Upper lobe of left lung (tissue), 6 donors: ENCODE measurements at regions not wholly inside any gene's neighbourhood (a gene's known extent, or its start where the extent isn't known, plus 50 kb on each side); places are given as distances from the start of the nearest gene placed in this dataset.

Source experiments
- ATAC-seq, 2 donors: fragments of 200-7000 bp; cut with Tn5 transposase; one replicate each; pipeline ENCODE4 v1.9.1; 2022; ENCODE audit warnings: mild to moderate bottlenecking in 2 of 2, moderate library complexity in 2 of 2; ENCODE audit not compliant: low FRiP score in 2 of 2
- DNase-seq, 2 donors: peaks; one replicate each; pipeline ENCODE4 v3.0.0-alpha.2; 2019 to 2020
- H3K27ac ChIP-seq, 4 donors: fragments of 200-600 bp; sonication (generic); one replicate each; pipeline ENCODE4 v1.5.1; 2016 to 2019
- H3K27me3 ChIP-seq, 4 donors: fragments of 200-600 bp; sonication (generic); one replicate each; pipeline ENCODE4 v1.5.1; 2017 to 2019
- H3K36me3 ChIP-seq, 4 donors: fragments of 200-600 bp; sonication (generic); one replicate each; pipeline ENCODE4 v1.5.1; 2016 to 2019
- H3K4me1 ChIP-seq, 4 donors: fragments of 200-600 bp; sonication (generic); one replicate each; pipeline ENCODE4 v1.5.1; 2018 to 2019
- H3K4me3 ChIP-seq, 4 donors: fragments of 200-600 bp; sonication (generic); one replicate each; pipeline ENCODE4 v1.5.1; 2017 to 2019; ENCODE audit warnings: mild to moderate bottlenecking in 2 of 4, moderate library complexity in 1 of 4
- H3K9me3 ChIP-seq, 4 donors: fragments of 200-600 bp; sonication (generic); one replicate each; pipeline ENCODE4 v1.5.1; 2018 to 2019
- EP300 ChIP-seq, 4 donors: sonication (generic); formaldehyde crosslinking; IDR thresholded peaks; one replicate each; pipeline ENCODE4 v1.5.1; 2017; ENCODE audit warnings: antibody characterized with exemption in 4 of 4, control low read depth in 2 of 4
- POLR2A ChIP-seq, 4 donors: fragments of 450-650 bp; IDR thresholded peaks; one replicate each; pipeline ENCODE4 v1.5.1; 2016 to 2017; ENCODE audit warnings: antibody characterized with exemption in 4 of 4, mild to moderate bottlenecking in 2 of 4
- POLR2AphosphoS5 ChIP-seq, 2 donors: sonication (generic); formaldehyde crosslinking; IDR thresholded peaks; one replicate each; pipeline ENCODE4 v1.5.1; 2017; ENCODE audit warnings: antibody characterized with exemption in 2 of 2
- WGBS, 2 donors: methylation state at CpG; one replicate each; pipeline ENCODE4 v1.1.5; 2017 to 2018; 5-methylcytosine and 5-hydroxymethylcytosine counted together
- TF ChIP-seq, protein P1 (sequence below), 6 experiments: fragments of 450-650 bp in 4 of 6; fragments of 200-600 bp in 2 of 6; sonication (generic) in 2 of 6; IDR thresholded peaks; one replicate each; pipeline ENCODE4 v1.5.1; 2016 to 2019; ENCODE audit warnings: antibody characterized with exemption in 6 of 6
- donor health status: DM: no; HTN: no; CAD: no; lungs with moderate emphysema.
- donor health status: DM: no; HTN: yes; CAD: no; lungs with severe emphysema.

DNA sequence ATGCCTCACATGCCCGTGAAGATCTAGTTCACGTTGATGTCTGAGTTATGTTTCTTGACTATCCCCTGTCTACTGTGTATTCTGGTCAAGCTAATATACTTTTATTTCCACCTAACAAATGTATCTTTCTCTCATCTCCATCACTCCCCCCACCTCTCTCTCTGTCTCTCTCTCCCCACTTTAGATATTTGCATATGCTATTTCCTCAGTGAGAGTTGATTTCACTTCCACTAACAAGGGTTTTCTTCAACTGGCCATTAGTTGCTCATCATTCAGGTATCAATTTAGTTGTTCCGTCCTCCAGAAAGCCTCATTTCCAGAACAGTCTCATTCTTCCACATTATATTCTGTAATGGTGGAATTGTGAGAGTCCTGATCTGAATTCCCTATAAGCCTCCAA, 1777.8 kb upstream of the TENM3 start:
- no peak for TF ChIP-seq EP300 (IDR thresholded peaks at IDR 0.05)
- no peak for TF ChIP-seq POLR2AphosphoS5 (IDR thresholded peaks at IDR 0.05)
- TF ChIP-seq, protein P1, sequence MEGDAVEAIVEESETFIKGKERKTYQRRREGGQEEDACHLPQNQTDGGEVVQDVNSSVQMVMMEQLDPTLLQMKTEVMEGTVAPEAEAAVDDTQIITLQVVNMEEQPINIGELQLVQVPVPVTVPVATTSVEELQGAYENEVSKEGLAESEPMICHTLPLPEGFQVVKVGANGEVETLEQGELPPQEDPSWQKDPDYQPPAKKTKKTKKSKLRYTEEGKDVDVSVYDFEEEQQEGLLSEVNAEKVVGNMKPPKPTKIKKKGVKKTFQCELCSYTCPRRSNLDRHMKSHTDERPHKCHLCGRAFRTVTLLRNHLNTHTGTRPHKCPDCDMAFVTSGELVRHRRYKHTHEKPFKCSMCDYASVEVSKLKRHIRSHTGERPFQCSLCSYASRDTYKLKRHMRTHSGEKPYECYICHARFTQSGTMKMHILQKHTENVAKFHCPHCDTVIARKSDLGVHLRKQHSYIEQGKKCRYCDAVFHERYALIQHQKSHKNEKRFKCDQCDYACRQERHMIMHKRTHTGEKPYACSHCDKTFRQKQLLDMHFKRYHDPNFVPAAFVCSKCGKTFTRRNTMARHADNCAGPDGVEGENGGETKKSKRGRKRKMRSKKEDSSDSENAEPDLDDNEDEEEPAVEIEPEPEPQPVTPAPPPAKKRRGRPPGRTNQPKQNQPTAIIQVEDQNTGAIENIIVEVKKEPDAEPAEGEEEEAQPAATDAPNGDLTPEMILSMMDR (IDR thresholded peaks at IDR 0.05): no peak
- no peak for TF ChIP-seq POLR2A (IDR thresholded peaks at IDR 0.05)
- DNase-seq (no peak), ATAC-seq (no peak)
- Histone ChIP-seq H3K4me3 (no peak overlapping the region), H3K9me3 (peaks cover 0 to 3% (median 0%) of the 10 kb centered on the region in 4 donors), H3K36me3 (no peaks in the 10 kb centered on the region), H3K27ac (no peak overlapping the region), H3K27me3 (no peaks in the 10 kb centered on the region), H3K4me1 (no peaks in the 10 kb centered on the region)
- 88 to 93% methylated on average over 3 of the region's 3 CpGs for WGBS, 2 donors

DNA sequence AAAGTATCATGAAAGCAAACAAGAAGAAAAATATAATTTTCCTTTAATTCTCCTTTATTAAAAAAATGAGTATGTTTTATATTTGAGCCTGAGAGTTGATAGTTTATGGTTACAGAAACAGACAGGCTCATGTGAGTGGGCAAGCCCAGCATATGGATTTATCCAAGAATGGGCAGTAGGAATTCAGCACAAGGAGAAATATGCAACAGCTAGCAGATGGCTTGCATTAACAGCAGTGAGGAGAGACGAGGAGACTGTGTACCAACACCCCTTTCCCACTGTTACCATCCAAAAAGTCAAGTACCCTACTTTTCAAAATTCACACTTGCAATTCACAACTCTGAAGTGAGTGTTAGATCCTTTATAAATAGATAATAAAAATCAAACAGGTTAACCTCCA, 1760.2 kb upstream of the TENM3 start:
- H3K4me3 ChIP-seq: no peak overlapping the region
- no peak for DNase-seq
- TF ChIP-seq EP300 (IDR thresholded peaks at IDR 0.05) (no peak), POLR2A (IDR thresholded peaks at IDR 0.05) (no peak)
- TF ChIP-seq, protein P1 (IDR thresholded peaks at IDR 0.05): no peak
- no peak overlapping the region for H3K27ac ChIP-seq
- no peaks in the 10 kb centered on the region for H3K27me3 ChIP-seq
- H3K9me3 ChIP-seq: no peaks in the 10 kb centered on the region
- no peaks in the 10 kb centered on the region for H3K36me3 ChIP-seq
- no peaks in the 10 kb centered on the region for H3K4me1 ChIP-seq
- no peak for ATAC-seq
- 18 to 24% methylated on average over 1 of the region's 1 CpG for WGBS, 2 donors

DNA sequence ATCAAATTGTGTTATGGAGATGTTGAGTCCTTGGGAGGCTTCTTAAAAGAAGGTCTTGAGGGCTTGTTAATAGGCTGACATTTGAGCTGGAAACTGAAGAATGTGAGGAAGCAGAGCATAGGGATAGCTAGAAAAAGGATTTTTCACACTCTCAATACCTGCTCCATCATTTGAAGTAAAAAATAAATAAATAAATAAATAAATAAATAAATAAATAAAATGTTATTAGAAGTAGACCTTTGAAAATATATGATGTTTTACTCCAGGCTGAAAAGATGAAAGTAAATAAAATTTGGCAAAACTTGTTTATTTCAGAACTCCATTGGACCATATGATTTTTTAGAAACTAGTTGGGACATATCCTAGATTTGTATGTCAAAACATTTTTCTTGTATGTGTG, 1757.8 kb upstream of the TENM3 start:
- no peak for ATAC-seq

DNA sequence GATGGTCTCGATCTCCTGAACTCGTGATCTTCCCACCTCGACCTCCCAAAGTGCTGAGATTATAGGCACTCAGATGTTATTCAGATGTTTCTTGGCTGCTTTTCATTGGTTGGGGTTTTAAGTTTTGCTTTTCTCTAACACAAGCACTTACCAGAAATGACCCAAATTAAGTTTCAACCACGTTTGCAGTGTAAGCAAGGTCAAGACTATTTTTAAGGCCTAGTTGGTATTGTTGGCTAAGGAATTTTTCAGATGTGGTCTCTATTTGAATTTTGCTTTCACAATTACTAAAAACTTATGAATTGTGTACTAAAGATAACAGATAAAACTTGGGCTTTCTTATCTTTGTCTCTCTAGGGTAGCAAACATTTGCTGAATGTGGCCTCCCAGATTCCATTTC, 1756.9 kb upstream of the TENM3 start:
- no peaks in the 10 kb centered on the region for H3K27me3 ChIP-seq
- 78 to 79% methylated on average over 4 of the region's 4 CpGs for WGBS, 2 donors
- no peak for ATAC-seq
- TF ChIP-seq POLR2AphosphoS5 (IDR thresholded peaks at IDR 0.05): no peak
- no peak for TF ChIP-seq POLR2A (IDR thresholded peaks at IDR 0.05)
- no peak for TF ChIP-seq EP300 (IDR thresholded peaks at IDR 0.05)
- TF ChIP-seq, protein P1 (IDR thresholded peaks at IDR 0.05): no peak
- H3K4me1 ChIP-seq: no peaks in the 10 kb centered on the region
- no peak overlapping the region for H3K27ac ChIP-seq
- no peaks in the 10 kb centered on the region for H3K36me3 ChIP-seq
- no peak for DNase-seq
- H3K4me3 ChIP-seq: no peak overlapping the region
- H3K9me3 ChIP-seq: no peaks in the 10 kb centered on the region

More for the DNA sequence above, 1757.8 kb upstream of the TENM3 start:
- DNase-seq: no peak
- Histone ChIP-seq H3K27me3 (no peaks in the 10 kb centered on the region), H3K4me1 (no peaks in the 10 kb centered on the region), H3K9me3 (no peaks in the 10 kb centered on the region), H3K36me3 (no peaks in the 10 kb centered on the region), H3K4me3 (no peak overlapping the region), H3K27ac (no peak overlapping the region)
- TF ChIP-seq POLR2AphosphoS5 (IDR thresholded peaks at IDR 0.05) (no peak), EP300 (IDR thresholded peaks at IDR 0.05) (no peak), POLR2A (IDR thresholded peaks at IDR 0.05) (no peak)
- TF ChIP-seq, protein P1 (IDR thresholded peaks at IDR 0.05): no peak

DNA sequence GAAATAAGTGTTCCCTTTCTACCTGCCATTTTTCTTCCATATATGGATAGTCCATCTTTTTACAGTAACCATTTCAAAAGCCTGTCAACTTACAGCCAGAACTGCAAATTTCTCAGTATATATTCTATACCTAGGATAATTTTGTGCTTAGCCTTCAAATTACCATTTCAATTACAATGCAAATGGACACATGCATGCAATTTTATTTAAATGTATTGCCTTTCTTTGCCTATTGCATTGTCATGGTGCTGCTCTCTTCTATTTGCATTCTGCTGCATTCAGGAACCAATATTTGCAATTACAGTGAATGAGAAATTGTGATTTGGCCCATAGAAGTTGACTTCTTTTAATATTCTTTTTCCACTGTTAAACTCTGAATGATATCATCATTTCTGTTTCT, 1753.4 kb upstream of the TENM3 start:
- Histone ChIP-seq H3K36me3 (no peaks in the 10 kb centered on the region), H3K27me3 (no peaks in the 10 kb centered on the region), H3K4me1 (no peaks in the 10 kb centered on the region), H3K27ac (no peak overlapping the region), H3K4me3 (no peak overlapping the region), H3K9me3 (no peaks in the 10 kb centered on the region)
- TF ChIP-seq EP300 (IDR thresholded peaks at IDR 0.05) (no peak), POLR2A (IDR thresholded peaks at IDR 0.05) (no peak), POLR2AphosphoS5 (IDR thresholded peaks at IDR 0.05) (no peak)
- TF ChIP-seq, protein P1 (IDR thresholded peaks at IDR 0.05): no peak
- ATAC-seq: no peak
- no peak for DNase-seq
